CD4-positive, alpha-beta memory T cell (primary cell): ENCODE measurements at regions not wholly inside any gene's neighbourhood (a gene's known extent, or its start where the extent isn't known, plus 50 kb on each side); places are given as distances from the start of the nearest gene placed in this dataset.

Experiments used
- CTCF ChIA-PET: fragments of 350-600 bp; sonication (Branson Sonifier 250); formaldehyde crosslinking; loops from one replicate; lab custom pipeline; 2021; ENCODE audit warnings: inconsistent platforms; ENCODE audit not compliant: partially characterized antibody; lab: Charles Lee
- POLR2A ChIA-PET: fragments of 350-600 bp; sonication (Branson Sonifier 250); formaldehyde crosslinking; loops from one replicate; lab custom pipeline; 2021; ENCODE audit not compliant: partially characterized antibody; lab: Charles Lee
- DNase-seq, 5 donors: peaks; one replicate each; pipeline versions ENCODE4 v3.0.0 to v3.0.0-alpha.2; 2020 to 2022; ENCODE audit warnings: mixed read lengths in 1 of 5
- H3K27ac ChIP-seq: one replicate; pipeline ENCODE4 v1.7.0; 2013; ENCODE audit warnings: low read depth, low read length
- H3K27me3 ChIP-seq: 2 replicates; pipeline ENCODE4 v1.7.0; 2013; ENCODE audit warnings: mild to moderate bottlenecking, low read length, moderate library complexity; ENCODE audit not compliant: insufficient read depth
- H3K36me3 ChIP-seq: 2 replicates; pipeline ENCODE4 v1.7.0; 2013; ENCODE audit warnings: mild to moderate bottlenecking, low read length, moderate library complexity; ENCODE audit not compliant: insufficient read depth
- H3K4me1 ChIP-seq: 2 replicates; pipeline ENCODE4 v1.7.0; 2013; ENCODE audit warnings: mild to moderate bottlenecking, low read length, moderate library complexity; ENCODE audit not compliant: insufficient read depth
- H3K4me3 ChIP-seq, 2 donors: one replicate each; pipeline ENCODE4 v1.7.0; 2013; ENCODE audit warnings: low read length in 2 of 2, mild to moderate bottlenecking in 1 of 2
- H3K9me3 ChIP-seq, 2 donors: one replicate each; pipeline ENCODE4 v1.7.0; 2013; ENCODE audit warnings: low read length in 2 of 2, control low read depth in 1 of 2; ENCODE audit not compliant: control insufficient read depth in 1 of 2
- H3K27ac Mint-ChIP-seq, 7 donors: one replicate each; pipeline ENCODE4 v1.8.0; 2020 to 2021; ENCODE audit warnings: mixed read lengths in 7 of 7, mild to moderate bottlenecking in 6 of 7, inconsistent platforms in 3 of 7, moderate library complexity in 3 of 7
- H3K27me3 Mint-ChIP-seq, 2 donors: one replicate each; pipeline ENCODE4 v1.8.0; 2020 to 2021; ENCODE audit warnings: mixed read lengths in 2 of 2
- H3K36me3 Mint-ChIP-seq, 2 donors: one replicate each; pipeline ENCODE4 v1.8.0; 2020 to 2021; ENCODE audit warnings: mixed read lengths in 2 of 2, inconsistent platforms in 1 of 2, mild to moderate bottlenecking in 1 of 2
- H3K4me1 Mint-ChIP-seq, 4 donors: one replicate each; pipeline ENCODE4 v1.8.0; 2020 to 2021; ENCODE audit warnings: mixed read lengths in 4 of 4, mild to moderate bottlenecking in 1 of 4
- H3K4me3 Mint-ChIP-seq, 8 donors: one replicate each; pipeline ENCODE4 v1.8.0; 2020 to 2021; ENCODE audit warnings: mixed read lengths in 8 of 8, mild to moderate bottlenecking in 7 of 8, moderate library complexity in 6 of 8, inconsistent platforms in 3 of 8
- H3K9me3 Mint-ChIP-seq, 8 donors: one replicate each; pipeline ENCODE4 v1.8.0; 2020 to 2021; ENCODE audit warnings: mixed read lengths in 8 of 8, mild to moderate bottlenecking in 5 of 8, inconsistent platforms in 3 of 8, moderate library complexity in 1 of 8
- intact Hi-C: fragments of 100-400 bp; cut with micrococcal nuclease; formaldehyde crosslinking; loops from one replicate; pipeline ENCODE4 v1.15.1; 2023

DNA sequence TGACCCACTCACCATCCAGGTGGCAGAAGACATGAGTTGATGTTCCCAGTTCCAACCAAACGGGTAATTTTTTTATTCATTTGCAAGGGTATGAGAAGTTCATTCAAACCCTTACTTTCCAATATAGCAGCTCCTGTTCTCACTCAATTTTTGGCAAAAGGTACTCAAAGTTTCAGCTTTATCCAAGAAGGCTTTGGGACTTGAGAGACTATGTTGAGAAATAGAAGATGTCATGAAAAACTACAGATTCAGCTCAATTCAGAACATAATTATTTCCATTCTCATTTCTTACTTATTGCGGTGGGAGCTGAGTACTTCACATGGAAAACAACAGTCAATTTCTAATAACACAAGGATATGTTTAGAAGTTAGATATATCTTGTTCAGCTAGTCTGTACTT, 162.3 kb downstream of the FNDC1 start:
- Histone ChIP-seq H3K36me3 (no peaks in the 10 kb centered on the region), H3K27me3 (no peaks in the 10 kb centered on the region), H3K27ac (no peak overlapping the region), H3K4me1 (no peaks in the 10 kb centered on the region), H3K9me3 (no peaks in the 10 kb centered on the region), H3K4me3 (no peak overlapping the region)
- ChIA-PET POLR2A (no interaction called here), CTCF (no interaction called here)
- no peak overlapping the region for H3K4me3 Mint-ChIP-seq
- intact Hi-C loops, result no loop called here
- DNase-seq, result no peak
- H3K9me3 Mint-ChIP-seq, result peaks cover 3 to 33% (median 18%) of the 10 kb centered on the region in 8 donors
- no peaks in the 10 kb centered on the region for H3K4me1 Mint-ChIP-seq
- peaks cover 0 to 4% of the 10 kb centered on the region in 2 donors for H3K36me3 Mint-ChIP-seq
- H3K27me3 Mint-ChIP-seq, result peaks cover 12 to 17% of the 10 kb centered on the region in 2 donors
- no peak overlapping the region for H3K27ac Mint-ChIP-seq

DNA sequence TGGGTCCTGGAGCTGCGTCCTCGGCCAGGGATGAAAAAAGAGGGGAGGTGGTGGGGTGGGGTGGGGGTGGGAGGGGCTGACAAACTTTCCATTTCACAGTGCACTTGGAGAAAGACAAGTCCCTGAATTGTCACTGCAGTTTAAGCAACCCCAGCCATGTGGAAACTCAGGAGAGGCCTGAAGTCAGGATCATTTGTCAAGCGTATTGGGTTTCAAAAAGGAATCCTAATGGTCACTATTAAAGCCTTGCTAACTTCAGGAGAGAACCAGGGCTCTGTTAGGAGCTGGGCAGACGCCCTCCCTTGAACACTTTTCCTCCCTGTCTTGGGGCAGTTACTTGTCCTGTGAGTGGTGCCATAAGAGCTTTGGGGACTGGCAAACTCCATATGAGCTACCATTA, 159.9 kb downstream of the FNDC1 start:
- Histone ChIP-seq H3K27me3 (no peaks in the 10 kb centered on the region), H3K4me1 (no peaks in the 10 kb centered on the region), H3K36me3 (no peaks in the 10 kb centered on the region), H3K27ac (no peak overlapping the region), H3K4me3 (no peak overlapping the region), H3K9me3 (no peaks in the 10 kb centered on the region)
- POLR2A ChIA-PET, result no interaction called here
- DNase-seq, result no peak
- Mint-ChIP-seq H3K27ac (no peak overlapping the region), H3K27me3 (peaks cover 6 to 11% of the 10 kb centered on the region in 2 donors), H3K4me3 (no peak overlapping the region), H3K4me1 (no peaks in the 10 kb centered on the region), H3K36me3 (no peaks in the 10 kb centered on the region), H3K9me3 (peaks cover 0 to 18% (median 11%) of the 10 kb centered on the region in 8 donors)
- intact Hi-C loops, result no loop called here
- CTCF ChIA-PET, result no interaction called here

DNA sequence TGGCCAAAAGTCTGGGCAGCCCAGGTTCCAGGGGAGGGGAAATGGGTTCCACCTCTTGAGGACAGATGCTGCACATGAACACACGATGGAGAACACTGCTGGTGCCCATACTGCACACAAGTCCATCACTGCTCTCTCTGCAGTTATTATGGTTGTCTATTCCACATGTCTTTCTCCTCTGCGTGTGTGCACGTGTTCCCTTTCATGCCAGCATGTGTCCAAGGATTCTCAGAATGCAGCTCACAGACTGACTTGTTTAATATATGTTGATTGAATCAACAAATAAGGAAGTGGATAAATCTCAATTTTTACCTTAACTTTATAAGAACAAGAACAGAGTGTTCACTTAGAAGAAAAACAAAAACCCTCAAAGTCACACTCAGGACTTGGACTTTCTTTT, 158.9 kb downstream of the FNDC1 start:
- intact Hi-C loops, result no loop called here
- CTCF ChIA-PET, result no interaction called here

GRCh38 chr6:159325476-159325875, 156.3 kb downstream of the FNDC1 start:
- Mint-ChIP-seq H3K27me3 (peaks cover 11 to 17% of the 10 kb centered on the region in 2 donors), H3K36me3 (no peaks in the 10 kb centered on the region), H3K4me1 (no peaks in the 10 kb centered on the region), H3K9me3 (no peaks in the 10 kb centered on the region), H3K27ac (no peak overlapping the region), H3K4me3 (no peak overlapping the region)
- Histone ChIP-seq H3K4me1 (no peaks in the 10 kb centered on the region), H3K4me3 (no peak overlapping the region), H3K36me3 (no peaks in the 10 kb centered on the region), H3K9me3 (no peaks in the 10 kb centered on the region), H3K27me3 (no peaks in the 10 kb centered on the region), H3K27ac (no peak overlapping the region)
- POLR2A ChIA-PET, result no interaction called here
- CTCF ChIA-PET, result no interaction called here
- DNase-seq, result no peak
- intact Hi-C loops, result no loop called here

More for the DNA sequence above, 158.9 kb downstream of the FNDC1 start:
- Histone ChIP-seq H3K27me3 (no peaks in the 10 kb centered on the region), H3K4me1 (no peaks in the 10 kb centered on the region), H3K9me3 (no peaks in the 10 kb centered on the region), H3K36me3 (no peaks in the 10 kb centered on the region), H3K4me3 (no peak overlapping the region), H3K27ac (no peak overlapping the region)
- H3K9me3 Mint-ChIP-seq, result peaks cover 0 to 9% (median 3%) of the 10 kb centered on the region in 8 donors
- DNase-seq, result no peak
- H3K4me1 Mint-ChIP-seq, result no peaks in the 10 kb centered on the region
- POLR2A ChIA-PET, result no interaction called here
- H3K4me3 Mint-ChIP-seq, result no peak overlapping the region
- H3K27ac Mint-ChIP-seq, result no peak overlapping the region
- peaks cover 6 to 11% of the 10 kb centered on the region in 2 donors for H3K27me3 Mint-ChIP-seq
- no peaks in the 10 kb centered on the region for H3K36me3 Mint-ChIP-seq

DNA sequence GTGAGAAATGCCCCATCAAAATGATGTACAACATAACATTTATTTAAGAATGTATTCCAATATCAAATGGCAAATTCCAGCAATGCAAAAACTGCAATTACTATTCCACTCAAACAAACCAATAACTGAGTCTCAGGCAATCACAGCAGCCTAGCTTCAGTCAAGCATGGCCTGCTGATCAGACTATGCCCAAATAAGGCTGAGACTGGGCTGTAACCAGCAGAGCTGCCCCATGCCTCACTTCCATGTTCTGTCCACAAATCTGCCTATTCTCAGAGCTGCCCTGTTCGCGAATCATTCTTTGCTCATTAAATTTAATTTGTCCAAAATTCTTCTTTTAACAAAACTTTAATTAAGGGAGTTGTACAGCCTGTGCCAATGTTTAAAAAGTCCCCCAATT, 155.4 kb downstream of the FNDC1 start:
- H3K4me1 Mint-ChIP-seq, result no peaks in the 10 kb centered on the region
- Histone ChIP-seq H3K27me3 (no peaks in the 10 kb centered on the region), H3K9me3 (no peaks in the 10 kb centered on the region), H3K4me1 (no peaks in the 10 kb centered on the region), H3K36me3 (no peaks in the 10 kb centered on the region), H3K4me3 (no peak overlapping the region), H3K27ac (no peak overlapping the region)
- intact Hi-C loops, result no loop called here
- peaks cover 11 to 19% of the 10 kb centered on the region in 2 donors for H3K27me3 Mint-ChIP-seq
- CTCF ChIA-PET, result no interaction called here
- no peak for DNase-seq
- no peaks in the 10 kb centered on the region for H3K9me3 Mint-ChIP-seq
- POLR2A ChIA-PET, result no interaction called here
- no peak overlapping the region for H3K4me3 Mint-ChIP-seq
- H3K27ac Mint-ChIP-seq, result no peak overlapping the region
- no peaks in the 10 kb centered on the region for H3K36me3 Mint-ChIP-seq
